Peyer's patch (tissue), 4 donors: ENCODE measurements at regions not wholly inside any gene's neighbourhood (a gene's known extent, or its start where the extent isn't known, plus 50 kb on each side); places are given as distances from the start of the nearest gene placed in this dataset.

Experiments used
- DNase-seq, 3 donors: peaks; one replicate each; pipeline ENCODE4 v3.0.0-alpha.2; 2017 to 2019
- H3K27ac ChIP-seq, 4 donors: fragments of 200-600 bp; sonication (generic); one replicate each; pipeline ENCODE4 v1.5.1; 2016 to 2019
- H3K27me3 ChIP-seq, 2 donors: fragments of 200-600 bp; sonication (generic); one replicate each; pipeline ENCODE4 v1.5.1; 2019
- H3K36me3 ChIP-seq, 3 donors: fragments of 200-600 bp; sonication (generic); one replicate each; pipeline ENCODE4 v1.5.1; 2016 to 2019
- H3K4me1 ChIP-seq, 4 donors: fragments of 200-600 bp; sonication (generic); one replicate each; pipeline ENCODE4 v1.5.1; 2016 to 2019
- H3K4me3 ChIP-seq, 4 donors: fragments of 200-600 bp; sonication (generic); 1 replicate in 3 of 4; 2 replicates in 1 of 4; pipeline ENCODE4 v1.5.1; 2016 to 2019; ENCODE audit warnings: mild to moderate bottlenecking in 1 of 4
- H3K9me3 ChIP-seq, 4 donors: fragments of 200-600 bp; sonication (generic); one replicate each; pipeline ENCODE4 v1.5.1; 2016 to 2019; ENCODE audit warnings: mild to moderate bottlenecking in 1 of 4
- CTCF ChIP-seq, 6 experiments: fragments of 450-650 bp in 4 of 6; fragments of 200-600 bp in 2 of 6; sonication (generic) in 1 of 6; IDR thresholded peaks; one replicate each; pipeline ENCODE4 v1.5.1; 2017 to 2019; ENCODE audit warnings: antibody characterized with exemption in 6 of 6, mild to moderate bottlenecking in 3 of 6, moderate library complexity in 1 of 6
- POLR2A ChIP-seq, 2 donors: fragments of 450-650 bp; IDR thresholded peaks; one replicate each; pipeline ENCODE4 v1.5.1; 2017; ENCODE audit warnings: antibody characterized with exemption in 2 of 2, mild to moderate bottlenecking in 2 of 2, moderate library complexity in 2 of 2

GRCh38 chr10:53009961-53010907 is 237.7 kb upstream of the MBL2 start:
- Histone ChIP-seq H3K4me1 (no peaks in the 10 kb centered on the region), H3K9me3 (no peaks in the 10 kb centered on the region), H3K27me3 (no peaks in the 10 kb centered on the region), H3K36me3 (no peaks in the 10 kb centered on the region), H3K4me3 (no peak overlapping the region), H3K27ac (no peak overlapping the region)
- TF ChIP-seq CTCF (IDR thresholded peaks at IDR 0.05) = no peak
- TF ChIP-seq POLR2A (IDR thresholded peaks at IDR 0.05) = no peak
- DNase-seq = no peak

GRCh38 chr10:53007527-53007842 is 234.9 kb upstream of the MBL2 start:
- H3K4me1 ChIP-seq = no peaks in the 10 kb centered on the region
- H3K4me3 ChIP-seq = no peak overlapping the region
- no peak overlapping the region for H3K27ac ChIP-seq
- no peak for DNase-seq
- H3K27me3 ChIP-seq = no peaks in the 10 kb centered on the region
- TF ChIP-seq POLR2A (IDR thresholded peaks at IDR 0.05) (no peak), CTCF (IDR thresholded peaks at IDR 0.05) (no peak)
- H3K36me3 ChIP-seq = no peaks in the 10 kb centered on the region
- no peaks in the 10 kb centered on the region for H3K9me3 ChIP-seq

- Histone ChIP-seq H3K36me3 (no peaks in the 10 kb centered on the region), H3K27me3 (no peaks in the 10 kb centered on the region), H3K9me3 (no peaks in the 10 kb centered on the region), H3K4me3 (no peak overlapping the region), H3K4me1 (no peaks in the 10 kb centered on the region), H3K27ac (no peak overlapping the region)
- no peak for TF ChIP-seq CTCF (IDR thresholded peaks at IDR 0.05)
- TF ChIP-seq POLR2A (IDR thresholded peaks at IDR 0.05) = no peak
- no peak for DNase-seq
Observed at GRCh38 chr10:53006663-53007526, 234.3 kb upstream of the MBL2 start.

GRCh38 chr10:53005612-53006345 is 233.2 kb upstream of the MBL2 start:
- H3K4me3 ChIP-seq = no peak overlapping the region
- no peaks in the 10 kb centered on the region for H3K9me3 ChIP-seq
- H3K27me3 ChIP-seq = no peaks in the 10 kb centered on the region
- H3K36me3 ChIP-seq = no peaks in the 10 kb centered on the region
- H3K27ac ChIP-seq = no peak overlapping the region
- TF ChIP-seq POLR2A (IDR thresholded peaks at IDR 0.05) = no peak
- no peak for TF ChIP-seq CTCF (IDR thresholded peaks at IDR 0.05)
- no peak for DNase-seq
- H3K4me1 ChIP-seq = no peaks in the 10 kb centered on the region

GRCh38 chr10:53003094-53003493 is 230.5 kb upstream of the MBL2 start:
- no peak for TF ChIP-seq CTCF (IDR thresholded peaks at IDR 0.05)
- no peak for TF ChIP-seq POLR2A (IDR thresholded peaks at IDR 0.05)
- DNase-seq = no peak

More at GRCh38 chr10:53003094-53003493, 230.5 kb upstream of the MBL2 start:
- Histone ChIP-seq H3K27me3 (no peaks in the 10 kb centered on the region), H3K36me3 (no peaks in the 10 kb centered on the region), H3K4me3 (no peak overlapping the region), H3K9me3 (no peaks in the 10 kb centered on the region), H3K4me1 (no peaks in the 10 kb centered on the region), H3K27ac (no peak overlapping the region)
